IMR-90 (cell line): ENCODE measurements at regions not wholly inside any gene's neighbourhood (a gene's known extent, or its start where the extent isn't known, plus 50 kb on each side); places are given as distances from the start of the nearest gene placed in this dataset.

ENCODE experiments used
- ATAC-seq: fragments of 200-7000 bp; cut with Tn5 transposase; 2 replicates; pipeline ENCODE4 v1.9.1; 2020; ENCODE audit warnings: low read depth, mild to moderate bottlenecking, moderate library complexity
- BruUV-seq: library from RNA; stranded (reverse); fragments of 400-500 nt; replicated peaks from 2 replicates; lab custom pipeline; 2021; lab: Mats Ljungman, UMichigan
- CTCF ChIA-PET: fragments of 300-600 bp; formaldehyde crosslinking; extraction: SDS; loops from one replicate; lab custom pipeline; 2021; ENCODE audit warnings: antibody characterized with exemption; lab: Yijun Ruan, JAX
- POLR2A ChIA-PET: fragments of 300-600 bp; sonication (Branson Sonifier 250); formaldehyde crosslinking; loops from one replicate; lab custom pipeline; 2022; ENCODE audit warnings: antibody characterized with exemption; ENCODE audit not compliant: unreplicated experiment; lab: Charles Lee
- DNase-seq: peaks from one replicate; pipeline ENCODE4 v3.0.0; 2013
- H2AFZ ChIP-seq: replicated peaks from 2 replicates; pipeline ENCODE3; 2013; ENCODE audit warnings: low read length, mild to moderate bottlenecking; ENCODE audit not compliant: poor library complexity
- H2AK5ac ChIP-seq: 2 replicates; pipeline ENCODE4 v1.6.1; 2013; ENCODE audit warnings: low read depth, low read length, inconsistent platforms
- H2AK9ac ChIP-seq: replicated peaks from 2 replicates; pipeline ENCODE3; 2013; ENCODE audit warnings: mild to moderate bottlenecking, low read depth, low read length, moderate library complexity; ENCODE audit not compliant: poor library complexity
- H2BK120ac ChIP-seq: 2 replicates; pipeline ENCODE4 v1.6.1; 2013; ENCODE audit warnings: low read depth, low read length, inconsistent platforms
- H2BK15ac ChIP-seq: 3 replicates; pipeline ENCODE4 v1.6.1; 2013; ENCODE audit warnings: low read depth, low read length, inconsistent platforms
- H2BK20ac ChIP-seq: 2 replicates; pipeline ENCODE4 v1.6.1; 2013; ENCODE audit warnings: low read depth, mild to moderate bottlenecking, inconsistent platforms, low read length, moderate library complexity
- H2BK5ac ChIP-seq: 2 replicates; pipeline ENCODE4 v1.6.1; 2013; ENCODE audit warnings: mild to moderate bottlenecking, low read depth, low read length, inconsistent platforms; ENCODE audit not compliant: poor library complexity, severe bottlenecking
- H3K14ac ChIP-seq: replicated peaks from 2 replicates; pipeline ENCODE4 v1.6.1; 2013; ENCODE audit warnings: low read depth, low read length, inconsistent platforms
- H3K18ac ChIP-seq: 2 replicates; pipeline ENCODE4 v1.6.1; 2013; ENCODE audit warnings: low read depth, low read length, control low read depth
- H3K23ac ChIP-seq: 2 replicates; pipeline ENCODE4 v1.6.1; 2013; ENCODE audit warnings: low read depth, low read length, inconsistent platforms
- H3K27ac ChIP-seq: 2 replicates; pipeline ENCODE4 v1.5.1; 2013; ENCODE audit warnings: mild to moderate bottlenecking, control low read depth, low read length; ENCODE audit not compliant: insufficient read depth
- H3K27me3 ChIP-seq: 2 replicates; pipeline ENCODE4 v1.6.1; 2013; ENCODE audit warnings: low read length; ENCODE audit not compliant: control insufficient read depth, insufficient read depth
- H3K36me3 ChIP-seq: 2 replicates; pipeline ENCODE4 v1.6.1; 2013; ENCODE audit warnings: low read length, mixed read lengths; ENCODE audit not compliant: control insufficient read depth, insufficient read depth
- H3K4ac ChIP-seq: 2 replicates; pipeline ENCODE4 v1.6.1; 2013; ENCODE audit warnings: low read depth, low read length, inconsistent platforms
- H3K4me1 ChIP-seq: 2 replicates; pipeline ENCODE4 v1.6.1; 2013; ENCODE audit warnings: low read length, mixed read lengths; ENCODE audit not compliant: control insufficient read depth, insufficient read depth
- H3K4me2 ChIP-seq: 2 replicates; pipeline ENCODE4 v1.6.1; 2013; ENCODE audit warnings: low read depth, mild to moderate bottlenecking, control low read depth, low read length, moderate library complexity
- H3K4me3 ChIP-seq: 2 replicates; pipeline ENCODE4 v1.5.1; 2013; ENCODE audit warnings: low read depth, mild to moderate bottlenecking, control low read depth, low read length, moderate library complexity; ENCODE audit not compliant: insufficient read depth
- H3K56ac ChIP-seq: 2 replicates; pipeline ENCODE4 v1.6.1; 2013; ENCODE audit warnings: low read length, inconsistent platforms; ENCODE audit not compliant: insufficient read depth; ENCODE audit errors: extremely low read depth
- H3K79me1 ChIP-seq, 2 experiments: 2 replicates each; pipeline ENCODE4 v1.6.1; 2013; ENCODE audit warnings: low read length in 2 of 2, inconsistent platforms in 1 of 2, low read depth in 1 of 2
- H3K9ac ChIP-seq: 2 replicates; pipeline ENCODE4 v1.6.1; 2013; ENCODE audit warnings: low read depth, low read length, control low read depth
- H3K9me1 ChIP-seq: 2 replicates; pipeline ENCODE4 v1.6.1; 2013; ENCODE audit warnings: low read length, inconsistent platforms; ENCODE audit not compliant: insufficient read depth
- H3K9me3 ChIP-seq: 2 replicates; pipeline ENCODE4 v1.6.1; 2013; ENCODE audit warnings: low read length; ENCODE audit not compliant: control insufficient read depth, insufficient read depth
- H4K20me1 ChIP-seq: 2 replicates; pipeline ENCODE4 v1.6.1; 2013; ENCODE audit warnings: low read length, inconsistent platforms; ENCODE audit not compliant: insufficient read depth
- H4K5ac ChIP-seq: 2 replicates; pipeline ENCODE4 v1.6.1; 2013; ENCODE audit warnings: mild to moderate bottlenecking, low read depth, low read length, control low read depth
- H4K8ac ChIP-seq, 2 experiments: 2 replicates each; pipeline ENCODE4 v1.6.1; 2013; ENCODE audit warnings: low read depth in 2 of 2, low read length in 2 of 2, control low read depth in 1 of 2, inconsistent platforms in 1 of 2
- H4K91ac ChIP-seq: 2 replicates; pipeline ENCODE4 v1.6.1; 2013; ENCODE audit warnings: low read depth, low read length, inconsistent platforms; ENCODE audit not compliant: insufficient read depth
- CHD1 ChIP-seq: IDR thresholded peaks from 2 replicates; pipeline ENCODE4 v1.6.1; 2012; ENCODE audit warnings: low read depth, low read length, improper control_type of control experiment
- ELK1 ChIP-seq: fragments of 150-350 bp; IDR thresholded peaks from 2 replicates; pipeline ENCODE4 v1.6.1; 2016; ENCODE audit warnings: low read depth, mild to moderate bottlenecking, low read length, moderate library complexity, borderline replicate concordance
- MAFK ChIP-seq: IDR thresholded peaks from 2 replicates; pipeline ENCODE4 v1.6.1; 2012; ENCODE audit warnings: low read depth, low read length, improper control_type of control experiment
- MAZ ChIP-seq: IDR thresholded peaks from 2 replicates; pipeline ENCODE4 v1.6.1; 2012; ENCODE audit warnings: low read depth, mild to moderate bottlenecking, low read length, improper control_type of control experiment, moderate library complexity, borderline replicate concordance
- MXI1 ChIP-seq: IDR thresholded peaks from 2 replicates; pipeline ENCODE4 v1.6.1; 2012; ENCODE audit warnings: low read depth, mild to moderate bottlenecking, low read length, moderate library complexity, borderline replicate concordance
- NFE2L2 ChIP-seq: fragments of 150-350 bp; IDR thresholded peaks from 2 replicates; pipeline ENCODE4 v1.6.1; 2016; ENCODE audit warnings: low read depth, mild to moderate bottlenecking, low read length
- POLR2A ChIP-seq: IDR thresholded peaks from 2 replicates; pipeline ENCODE4 v1.6.1; 2012; ENCODE audit warnings: mild to moderate bottlenecking, low read depth, low read length
- RAD21 ChIP-seq: IDR thresholded peaks from 2 replicates; pipeline ENCODE4 v1.6.1; 2012; ENCODE audit warnings: low read length, improper control_type of control experiment
- RCOR1 ChIP-seq: IDR thresholded peaks from 2 replicates; pipeline ENCODE4 v1.6.1; 2012; ENCODE audit warnings: mild to moderate bottlenecking, low read length, improper control_type of control experiment; ENCODE audit not compliant: insufficient replicate concordance
- RFX5 ChIP-seq: IDR thresholded peaks from 2 replicates; pipeline ENCODE4 v1.8.0; 2012; ENCODE audit warnings: low read depth, mild to moderate bottlenecking, low read length, moderate library complexity
- SMC3 ChIP-seq: fragments of 150-350 bp; IDR thresholded peaks from 2 replicates; pipeline ENCODE4 v1.6.1; 2016; ENCODE audit warnings: low read depth, mild to moderate bottlenecking, antibody characterized with exemption, low read length, moderate library complexity
- WGBS, 2 experiments: methylation state at CpG; one replicate each; pipeline versions ENCODE4 v1.1.5 to v1.1.7; 2013; ENCODE audit warnings: missing lambda C conversion rate in 2 of 2; ENCODE audit not compliant: insufficient read length in 1 of 2; ENCODE audit errors: extremely low coverage in 2 of 2; 5-methylcytosine and 5-hydroxymethylcytosine counted together
- dilution Hi-C: fragments of 300-500 bp; cut with HindIII; formaldehyde crosslinking; loops from one replicate; pipeline ENCODE4 v1.14.3; 2018; ENCODE audit warnings: low sequenced_read_pairs; ENCODE audit not compliant: unreplicated experiment
- in situ Hi-C: fragments of 300-500 bp; cut with MboI; formaldehyde crosslinking; loops from 3 replicates; pipeline ENCODE4 v1.14.3; 2019; ENCODE audit warnings: low sequenced_read_pairs, inconsistent platforms, mixed read lengths
- intact Hi-C: fragments of 100-400 bp; cut with micrococcal nuclease; formaldehyde crosslinking; loops from 2 replicates; pipeline ENCODE4 v1.10.0; 2022

- H3K27ac ChIP-seq, result no peak overlapping the region
- peaks cover 44% of the 10 kb centered on the region for H3K9me3 ChIP-seq
- no CpG with 5 or more reads among the region's 8 CpGs for WGBS, 2 experiments
- H3K14ac ChIP-seq, result no peak overlapping the region
- H4K91ac ChIP-seq, result no peak overlapping the region
- no peaks in the 10 kb centered on the region for H4K20me1 ChIP-seq
- intact Hi-C loops (no loop called here), dilution Hi-C loops (no loop called here), in situ Hi-C loops (no loop called here)
- H2AK5ac ChIP-seq, result no peak overlapping the region
- H2AK9ac ChIP-seq, result no peak overlapping the region
- no peak overlapping the region for H2AFZ ChIP-seq
- H3K4ac ChIP-seq, result no peak overlapping the region
- H3K9me1 ChIP-seq, result no peaks in the 10 kb centered on the region
- no peak overlapping the region for H3K18ac ChIP-seq
- H2BK5ac ChIP-seq, result no peak overlapping the region
- no peak overlapping the region for H4K8ac ChIP-seq
- DNase-seq (no peak), ATAC-seq (no peak)
- no peak overlapping the region for H3K23ac ChIP-seq
- no peak overlapping the region for H2BK120ac ChIP-seq
- no peak overlapping the region for H4K5ac ChIP-seq
- no peaks in the 10 kb centered on the region for H3K79me1 ChIP-seq
- no peak overlapping the region for H3K9ac ChIP-seq
- H3K27me3 ChIP-seq, result no peaks in the 10 kb centered on the region
- no peak overlapping the region for H2BK15ac ChIP-seq
- H3K4me2 ChIP-seq, result no peak overlapping the region
- H2BK20ac ChIP-seq, result no peak overlapping the region
- H3K4me1 ChIP-seq, result no peaks in the 10 kb centered on the region
- TF ChIP-seq POLR2A (no peak), MXI1 (no peak), MAFK (no peak), RCOR1 (no peak), RFX5 (no peak), ELK1 (no peak), RAD21 (no peak), NFE2L2 (no peak), MAZ (no peak), CHD1 (no peak), SMC3 (no peak)
- CTCF ChIA-PET, result no interaction called here
- H3K56ac ChIP-seq, result no peak overlapping the region
- BruUV-seq, result no TSS peak
- H3K36me3 ChIP-seq, result no peaks in the 10 kb centered on the region
- no peak overlapping the region for H3K4me3 ChIP-seq
- POLR2A ChIA-PET, result no interaction called here
Observed at GRCh38 chr1:5453347-5453746, 538.9 kb downstream of the NPHP4 start.
